ENCODE measurements at regions not wholly inside any gene's neighbourhood (a gene's known extent, or its start where the extent isn't known, plus 50 kb on each side); places are given as distances from the start of the nearest gene placed in this dataset.

DNA sequence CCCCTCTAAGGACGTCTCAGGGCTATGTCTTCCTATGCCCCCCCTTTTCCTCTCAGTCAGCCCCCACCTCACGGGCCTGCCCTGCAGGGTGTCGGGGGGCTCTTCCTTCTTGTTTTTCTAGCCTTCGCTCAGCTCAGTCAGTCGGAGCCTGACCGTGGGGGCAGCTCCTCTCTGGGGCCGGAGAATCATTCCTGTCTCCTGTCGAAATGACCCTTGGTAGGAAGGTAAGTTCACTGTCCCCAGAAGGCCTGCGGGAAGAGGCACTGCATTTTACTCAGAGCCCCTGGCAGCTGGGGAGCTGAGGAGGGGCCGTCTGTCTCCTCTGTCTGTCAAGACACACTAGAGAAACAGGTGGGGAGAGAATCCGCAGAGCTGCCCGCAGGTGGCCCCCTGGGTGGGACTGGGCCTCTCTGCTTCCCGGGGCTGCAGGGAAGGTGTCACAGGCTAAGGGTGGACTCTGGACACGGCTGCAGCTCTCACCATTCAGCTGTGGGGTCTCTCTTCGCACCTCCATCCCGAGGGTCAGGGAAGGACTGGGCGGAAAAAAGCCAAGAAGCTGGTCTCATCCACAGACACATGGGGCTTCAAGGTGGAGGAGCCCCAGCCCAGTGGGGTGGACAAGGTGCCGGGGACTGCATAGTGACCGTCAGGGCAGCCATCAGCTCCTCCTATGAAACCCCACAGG is 112.8 kb upstream of the TNRC6C start:
- no peak for ATAC-seq

DNA sequence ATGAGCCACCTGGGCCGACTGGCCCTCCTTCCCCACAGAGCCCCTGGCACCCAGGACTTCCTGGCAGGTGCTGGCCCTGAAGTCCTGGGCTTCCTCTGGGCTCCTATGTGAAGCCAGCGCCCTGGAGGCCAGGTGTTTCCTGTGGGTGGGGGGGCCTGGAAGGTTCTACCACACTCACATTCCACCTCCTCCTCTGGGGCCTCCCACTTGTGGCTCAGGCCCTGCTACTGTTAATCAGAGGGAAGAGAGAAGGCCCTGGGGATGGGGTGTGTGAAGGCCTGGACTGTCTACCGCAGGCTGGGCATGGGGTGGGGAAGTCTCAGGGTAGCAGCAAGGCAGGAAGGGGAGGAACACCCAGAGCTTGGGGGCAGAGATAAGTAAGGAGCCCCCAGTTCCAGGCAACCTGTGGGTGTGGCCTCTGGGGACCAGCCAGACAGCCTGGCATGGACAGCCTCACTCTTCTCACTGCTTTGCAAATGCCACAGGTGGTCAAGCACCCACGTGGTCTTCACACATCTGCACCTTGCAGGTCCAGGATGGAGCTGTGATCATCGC is 111.9 kb upstream of the TNRC6C start:
- peak in 1 of 2 donors; percentile 11 for ATAC-seq

DNA sequence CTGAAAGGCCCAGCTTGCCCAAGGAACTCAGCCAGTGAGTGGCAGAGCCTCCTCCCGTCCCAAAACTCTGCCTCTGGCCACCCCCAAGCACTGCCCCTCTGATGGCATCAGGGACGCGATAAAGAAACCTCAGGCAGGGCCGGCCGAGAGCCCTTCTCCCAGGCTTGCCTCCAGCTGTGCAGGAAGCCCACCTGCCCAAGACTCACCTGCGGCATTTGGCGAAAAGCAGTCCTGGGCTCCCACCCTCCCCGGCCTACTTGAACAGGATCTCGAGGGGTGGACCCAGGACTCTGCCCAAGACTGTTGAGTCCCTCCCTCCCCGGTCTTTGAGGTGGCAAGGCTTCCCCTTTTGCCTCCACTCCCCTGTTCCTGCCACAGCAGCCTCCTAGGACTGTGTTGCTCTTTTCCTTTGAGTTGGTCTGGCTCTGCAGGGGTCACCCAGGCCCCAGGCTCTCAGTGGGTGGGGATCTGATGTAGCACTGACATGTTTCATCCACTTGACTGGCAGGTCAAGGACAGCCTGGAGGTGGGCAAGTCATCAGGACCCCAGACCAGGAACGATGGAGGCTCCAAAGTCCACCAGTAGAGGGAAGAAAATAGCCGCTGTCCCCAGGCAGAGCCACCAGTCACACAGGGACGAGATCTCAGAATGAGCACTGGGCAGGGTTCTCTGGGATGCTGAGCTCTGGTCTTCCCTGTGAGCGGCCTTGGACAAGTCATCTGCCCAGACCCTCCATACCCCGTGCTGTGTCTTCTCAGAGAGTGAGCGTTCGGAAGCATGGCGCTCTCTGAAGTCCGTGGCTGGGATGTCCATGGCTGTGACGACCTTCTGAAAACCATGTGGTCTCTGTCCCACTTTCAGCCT is 111.0 kb upstream of the TNRC6C start:
- no peak for ATAC-seq

DNA sequence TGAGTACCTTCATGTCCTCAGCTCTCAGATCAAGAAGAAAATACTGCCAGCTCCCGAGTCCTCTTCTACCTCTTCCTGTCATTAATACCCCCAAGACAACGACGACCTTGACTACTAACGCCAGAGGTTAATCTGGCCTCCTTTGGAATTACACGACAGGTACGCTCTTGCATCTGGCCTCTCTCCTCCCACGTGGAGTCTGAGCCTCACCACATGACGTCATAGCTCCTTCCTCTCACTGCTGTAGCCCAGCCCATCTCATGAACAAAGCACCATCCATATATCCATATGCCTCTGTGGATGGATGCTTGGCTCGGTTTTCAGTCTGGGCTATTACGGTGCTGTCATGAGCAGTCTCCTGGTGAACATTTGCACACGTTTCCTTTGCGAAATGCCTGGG is 110.2 kb upstream of the TNRC6C start:
- ATAC-seq, result no peak

DNA sequence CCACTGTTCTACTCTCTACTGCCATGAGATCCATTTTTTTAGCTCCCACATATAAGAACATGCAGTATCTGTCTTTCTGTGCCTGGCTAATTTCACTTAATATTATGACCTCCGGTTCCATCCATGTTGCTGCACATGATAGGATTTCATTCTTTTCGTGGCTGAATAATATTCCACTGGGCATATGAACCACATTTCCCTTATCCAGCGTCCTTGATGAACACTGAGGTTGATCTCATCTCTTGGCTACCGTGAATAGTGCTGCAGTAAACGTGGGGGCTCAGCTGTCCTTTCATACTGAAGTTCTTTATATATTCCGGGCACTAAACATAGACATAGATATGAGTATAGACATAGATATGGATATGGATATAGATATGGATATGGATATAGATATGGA is 109.3 kb upstream of the TNRC6C start:
- ATAC-seq, result no peak

GRCh38 chr17:77851921-77852320 is 106.6 kb upstream of the TNRC6C start:
- ATAC-seq, result no peak

DNA sequence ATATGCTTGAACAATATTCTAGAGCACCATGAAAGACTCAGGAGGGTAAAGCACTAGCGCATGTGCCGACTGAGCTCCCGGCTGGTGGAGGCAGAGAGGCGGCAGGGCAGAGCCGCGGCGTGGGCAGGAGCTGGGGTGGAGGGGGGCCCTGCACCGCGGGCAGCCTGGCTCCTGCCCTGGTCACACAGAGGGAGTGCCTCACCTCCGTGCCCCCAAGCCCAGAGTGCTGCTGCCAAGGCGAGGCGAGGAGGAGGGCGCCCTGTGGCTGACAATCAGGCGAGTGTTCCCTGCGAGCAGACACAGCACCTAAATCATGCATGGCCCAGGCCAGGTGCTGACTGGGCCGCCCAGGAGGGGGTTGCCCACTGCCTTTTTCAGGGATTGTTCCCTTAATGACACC is 105.8 kb upstream of the TNRC6C start:
- ATAC-seq, result no peak

DNA sequence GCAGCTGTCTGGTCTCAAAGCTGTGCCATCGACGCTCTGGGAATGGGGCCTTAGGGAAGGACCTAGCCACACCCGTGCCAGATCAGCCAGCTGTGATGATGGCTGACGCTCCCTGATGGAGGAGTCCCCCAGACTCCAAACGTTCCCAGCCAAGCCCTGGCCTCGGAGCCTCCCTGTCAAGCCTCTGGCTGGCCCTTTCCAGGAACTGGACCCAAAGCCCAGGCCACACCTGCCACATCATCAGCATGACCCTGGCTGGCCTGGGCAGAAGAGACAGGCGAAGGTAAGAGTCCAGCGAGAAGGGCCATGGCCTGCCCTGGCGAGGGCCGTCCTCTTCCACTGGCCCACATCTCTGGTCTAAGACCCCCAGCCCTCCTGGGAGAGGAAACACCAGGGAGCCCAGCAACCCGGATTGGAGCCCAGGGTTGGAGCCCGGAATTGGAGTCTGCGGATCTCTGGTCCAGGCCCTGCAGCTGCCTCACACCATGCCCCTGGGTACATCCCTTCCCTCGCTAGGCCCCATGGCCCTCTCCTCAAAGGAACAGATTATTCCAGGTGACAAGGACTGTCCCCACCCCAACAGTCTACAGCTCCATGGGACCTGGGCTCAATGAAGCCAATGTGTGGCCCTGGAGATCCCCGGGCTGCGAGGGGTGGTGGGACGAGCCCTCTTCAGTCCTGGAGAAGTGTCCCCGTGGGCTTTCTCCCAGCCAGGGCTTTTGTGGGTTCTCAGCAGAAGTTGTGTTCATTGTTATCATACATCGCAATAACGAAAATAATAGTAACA is 105.1 kb upstream of the TNRC6C start:
- no peak for ATAC-seq

DNA sequence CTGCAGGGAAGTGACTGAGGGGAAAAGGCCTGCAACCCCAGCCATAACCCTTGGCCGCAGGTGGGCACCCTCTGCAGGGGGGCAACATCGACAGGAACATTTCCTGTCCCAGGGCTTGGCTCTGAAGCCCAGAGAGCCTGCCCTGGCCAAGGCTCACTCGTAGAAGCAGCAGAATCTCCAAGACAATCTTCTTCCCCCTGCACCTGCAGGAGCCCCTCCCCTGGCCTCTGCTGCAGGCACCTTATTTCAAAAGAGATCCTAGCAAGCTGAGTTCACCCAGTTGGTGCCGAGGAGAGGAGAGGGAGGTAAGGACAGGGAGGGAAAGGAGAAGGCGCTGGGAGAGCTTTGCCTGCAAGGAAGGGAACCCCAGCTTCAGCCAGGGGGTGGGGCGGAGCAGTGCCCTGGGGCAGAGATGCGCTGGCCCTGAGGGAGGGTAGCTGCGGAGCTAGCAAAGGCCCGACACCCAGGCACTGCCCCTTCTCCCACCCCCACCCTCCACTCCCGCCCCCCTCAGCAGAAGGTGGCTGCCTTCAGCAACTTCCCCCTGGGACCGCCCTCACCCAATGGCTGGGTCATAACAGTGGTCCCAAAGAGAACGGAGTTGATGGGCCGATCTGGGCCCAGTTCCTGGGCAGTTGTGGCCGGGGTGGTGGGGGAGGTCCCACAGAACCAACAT is 104.3 kb upstream of the TNRC6C start:
- ATAC-seq, result no peak

DNA sequence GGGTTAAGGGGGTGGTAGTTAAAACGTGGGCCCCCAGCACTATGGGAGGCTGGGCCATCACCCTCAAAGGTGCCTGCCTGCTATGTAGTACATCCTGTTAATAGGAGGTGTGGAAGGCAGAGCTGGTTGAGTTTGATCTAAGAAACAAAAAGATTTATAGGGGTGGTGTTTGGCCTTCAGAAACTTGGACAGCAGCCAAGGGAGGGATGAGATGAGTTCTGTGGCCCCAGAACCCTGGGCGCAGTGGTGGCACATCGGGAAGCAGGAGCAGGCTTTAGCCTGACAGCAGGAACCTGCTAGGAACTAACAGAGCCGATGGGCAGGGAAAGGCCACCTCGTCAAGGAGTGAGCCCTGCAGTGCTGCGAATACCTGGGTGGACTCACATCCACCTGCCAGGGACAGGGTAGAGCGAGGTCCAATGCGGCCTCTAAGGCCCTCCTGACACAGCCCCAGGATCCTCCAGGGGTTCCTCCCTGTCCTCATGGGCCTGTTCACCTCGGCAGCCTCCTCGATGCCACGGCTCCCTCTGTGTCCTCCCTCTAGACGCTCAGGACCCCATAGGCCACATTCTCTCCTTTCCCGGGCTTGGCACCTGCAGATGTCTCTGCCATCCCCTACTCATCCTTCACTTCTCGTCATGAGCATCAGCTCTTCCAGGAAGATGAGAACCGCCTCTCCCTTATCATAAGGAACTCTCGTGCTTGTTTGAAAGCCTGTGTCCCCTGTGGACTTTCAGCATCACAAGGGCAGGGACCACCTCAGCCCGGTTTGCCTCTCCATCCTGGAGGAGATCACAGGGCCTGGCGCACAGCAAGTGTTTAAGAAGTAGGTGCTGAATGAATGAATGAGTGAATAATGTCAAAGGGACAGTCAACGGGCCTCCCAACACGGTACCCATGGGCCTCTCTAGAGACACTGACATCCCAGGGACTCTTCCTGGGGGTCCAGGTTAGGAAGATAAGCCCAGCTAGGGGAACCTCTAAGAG is 103.5 kb upstream of the TNRC6C start:
- ATAC-seq, result no peak

DNA sequence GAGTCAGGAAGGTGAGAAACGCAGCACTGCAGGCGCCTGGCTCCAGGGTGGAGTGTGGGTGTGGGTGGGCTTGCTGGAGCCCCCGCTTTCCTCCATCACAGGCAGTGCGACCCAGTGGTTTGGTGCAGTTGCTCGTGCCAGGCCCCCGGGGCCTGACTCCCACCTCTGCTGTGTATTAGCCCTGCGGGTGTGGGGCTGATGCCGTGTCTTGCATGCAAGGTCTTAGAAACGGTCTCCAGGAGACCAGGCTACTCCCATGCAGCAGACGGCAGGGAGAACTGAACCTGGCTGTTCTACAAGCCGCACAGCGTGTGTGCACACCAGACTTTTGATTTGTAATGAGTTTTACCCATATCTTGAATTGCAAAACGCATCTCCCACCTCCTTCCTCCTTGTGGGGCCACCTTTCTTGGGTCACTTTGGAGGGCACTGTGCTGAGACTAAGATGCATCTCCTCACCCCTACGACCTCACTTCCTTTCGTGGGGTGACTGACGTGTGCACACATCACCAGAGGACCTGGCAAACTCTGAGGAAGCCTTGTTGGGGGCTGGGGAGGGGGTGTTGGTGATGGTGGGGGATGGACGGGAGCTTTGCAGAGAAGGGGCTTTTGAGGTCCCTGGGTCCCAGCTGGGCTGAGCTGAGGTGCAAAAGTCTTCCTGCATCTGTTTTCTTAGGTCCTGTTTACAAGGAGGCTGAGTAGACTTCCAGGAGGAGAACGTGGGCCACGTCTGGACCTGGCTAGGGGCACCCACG is 101.8 kb upstream of the TNRC6C start:
- ATAC-seq, result no peak

DNA sequence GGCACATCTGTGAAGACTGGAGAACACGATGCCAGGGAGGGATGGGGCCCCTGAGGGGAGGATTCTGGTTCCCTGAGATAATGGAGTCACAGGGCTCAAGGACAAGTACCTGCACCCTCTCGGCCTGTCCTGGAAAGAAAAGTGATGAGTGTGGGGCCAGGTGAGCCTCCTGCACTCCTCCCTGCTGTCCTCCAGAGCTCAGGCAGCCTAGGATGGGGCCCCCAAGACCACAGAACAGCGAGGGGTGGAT is 101.3 kb upstream of the TNRC6C start:
- peak in 1 of 2 donors; percentile 28 for ATAC-seq

DNA sequence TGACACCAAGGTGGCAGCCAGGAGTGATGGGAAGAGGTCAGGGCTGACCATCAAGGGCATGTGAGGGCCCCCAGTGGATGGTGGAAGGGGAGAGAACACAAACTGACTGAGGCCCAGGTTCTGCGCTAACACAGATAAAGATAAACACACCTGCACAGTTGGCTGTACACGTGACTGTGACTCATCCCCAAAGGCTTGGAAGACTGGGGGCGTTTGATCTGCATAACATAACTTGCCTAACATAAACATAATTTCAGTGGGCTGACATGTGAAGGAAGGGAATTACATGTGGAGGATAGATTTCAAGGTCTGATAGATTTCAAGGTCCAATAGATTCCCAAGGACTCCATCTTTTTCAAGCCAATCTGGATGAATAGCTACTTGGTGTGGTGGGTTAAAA is 100.9 kb upstream of the TNRC6C start:
- ATAC-seq, result peak; percentile 62 to 68

DNA sequence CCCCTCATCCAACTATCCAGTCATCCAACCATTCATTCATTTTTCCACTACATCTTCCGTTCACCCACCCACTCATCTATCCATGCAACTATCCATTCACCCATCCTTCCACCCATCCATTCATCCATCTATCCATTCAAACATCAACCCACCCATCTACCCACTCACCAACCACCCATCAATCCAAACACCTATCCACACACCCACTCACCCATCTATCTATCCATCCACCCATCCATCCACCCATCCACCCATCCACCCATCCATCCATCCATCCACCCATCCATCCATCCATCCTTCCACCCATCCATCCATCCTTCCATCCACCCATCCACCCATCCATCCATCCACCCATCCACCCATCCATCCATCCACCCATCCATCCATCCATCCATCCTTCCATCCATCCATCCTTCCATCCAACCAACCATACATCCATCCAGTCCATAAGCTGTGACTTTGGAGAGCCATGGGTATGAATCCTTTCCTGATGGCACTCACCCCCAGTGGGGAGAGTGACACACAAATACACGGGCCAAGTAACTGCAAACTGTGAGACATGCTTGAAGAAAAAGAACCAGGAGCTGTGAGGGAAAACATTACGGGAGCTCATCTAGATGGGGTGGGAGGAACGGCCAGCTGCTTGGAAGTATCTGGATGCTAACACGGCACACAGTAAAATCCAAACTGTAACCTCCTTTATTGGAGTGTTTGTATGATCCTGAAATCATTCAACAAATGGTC is 100.0 kb upstream of the TNRC6C start:
- ATAC-seq, result no peak

GRCh38 chr17:77859035-77859810 is 99.3 kb upstream of the TNRC6C start:
- no peak for ATAC-seq

DNA sequence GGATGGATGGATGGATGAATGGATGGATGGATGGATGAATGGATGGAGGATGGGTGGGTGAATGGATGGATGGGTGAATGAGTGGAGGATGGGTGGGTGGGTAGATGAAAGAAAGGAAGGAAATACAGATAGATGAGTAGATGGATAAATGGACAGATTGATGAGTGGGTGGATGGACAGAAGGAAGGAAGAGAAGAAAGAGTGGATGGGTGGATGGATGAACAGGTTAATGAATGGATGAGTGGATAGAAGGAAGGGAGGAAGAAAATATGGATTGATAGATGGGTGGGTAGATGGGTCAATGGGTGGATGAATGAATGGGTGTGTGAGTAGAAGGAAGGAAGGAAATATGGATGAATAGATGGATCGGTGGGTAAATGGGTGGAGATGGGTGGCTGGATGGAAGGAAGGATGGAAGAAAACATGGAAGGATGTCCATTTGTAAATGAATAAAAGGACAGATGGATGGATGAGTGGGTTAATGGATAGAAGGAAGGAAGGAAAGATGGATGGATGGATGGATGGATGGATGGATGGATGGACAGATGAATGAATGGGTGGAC is 97.3 kb upstream of the TNRC6C start:
- no peak for ATAC-seq

- ATAC-seq, result no peak
Measured at GRCh38 chr17:77861981-77862645, 96.4 kb upstream of the TNRC6C start.

All from activated CD4-positive, CD25-positive, alpha-beta regulatory T cell treated with anti-CD3 and anti-CD28 coated beads, Interleukin-2, amount 50 U/mL, for 24 hours (primary cell).